ENCODE measurements at regions not wholly inside any gene's neighbourhood (a gene's known extent, or its start where the extent isn't known, plus 50 kb on each side); places are given as distances from the start of the nearest gene placed in this dataset.
A peak's percentile ranks its signal among the peaks of the same experiment; 100 is the strongest.

DNA sequence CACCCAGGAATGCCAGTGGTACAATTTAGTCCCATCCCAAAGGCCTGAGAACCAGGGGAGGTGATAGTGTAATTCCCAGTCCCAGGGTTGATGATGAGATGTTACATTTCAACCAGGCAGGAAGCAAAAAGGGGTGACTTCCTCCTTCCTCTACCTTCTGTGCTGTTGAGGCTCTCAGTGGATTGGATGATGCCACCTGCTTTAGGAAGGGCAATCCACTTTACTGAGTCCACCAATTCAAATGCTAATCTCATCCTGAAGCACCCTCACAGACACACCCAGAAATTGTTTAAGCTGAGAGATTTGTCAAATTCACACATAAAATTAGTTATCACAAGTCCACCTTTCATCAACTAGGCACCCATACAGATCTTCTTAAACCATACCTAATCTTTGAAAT lies 418.5 kb upstream of the GOLIM4 start:
- no peak for DNase-seq (ENCODE audit: low spot score)

DNA sequence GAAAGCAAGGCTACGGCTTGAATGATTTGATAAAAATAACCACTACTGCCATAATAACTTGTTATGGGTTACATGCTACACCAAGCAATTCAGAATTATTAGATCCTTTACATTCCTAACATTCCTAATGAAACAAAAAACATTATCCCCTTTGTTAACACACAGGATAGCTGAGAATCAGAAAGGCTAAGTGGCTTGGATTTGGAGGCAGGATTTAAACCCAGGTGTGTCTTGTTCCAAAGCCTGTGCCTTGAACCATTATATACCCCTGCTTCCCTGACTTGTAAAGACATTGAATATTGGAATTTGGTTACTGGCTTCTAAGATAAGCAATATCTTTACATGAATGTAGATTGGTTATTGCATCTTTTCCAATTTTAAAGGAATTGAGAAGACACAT lies 417.1 kb upstream of the GOLIM4 start:
- no peak for DNase-seq (ENCODE audit: low spot score)

DNA sequence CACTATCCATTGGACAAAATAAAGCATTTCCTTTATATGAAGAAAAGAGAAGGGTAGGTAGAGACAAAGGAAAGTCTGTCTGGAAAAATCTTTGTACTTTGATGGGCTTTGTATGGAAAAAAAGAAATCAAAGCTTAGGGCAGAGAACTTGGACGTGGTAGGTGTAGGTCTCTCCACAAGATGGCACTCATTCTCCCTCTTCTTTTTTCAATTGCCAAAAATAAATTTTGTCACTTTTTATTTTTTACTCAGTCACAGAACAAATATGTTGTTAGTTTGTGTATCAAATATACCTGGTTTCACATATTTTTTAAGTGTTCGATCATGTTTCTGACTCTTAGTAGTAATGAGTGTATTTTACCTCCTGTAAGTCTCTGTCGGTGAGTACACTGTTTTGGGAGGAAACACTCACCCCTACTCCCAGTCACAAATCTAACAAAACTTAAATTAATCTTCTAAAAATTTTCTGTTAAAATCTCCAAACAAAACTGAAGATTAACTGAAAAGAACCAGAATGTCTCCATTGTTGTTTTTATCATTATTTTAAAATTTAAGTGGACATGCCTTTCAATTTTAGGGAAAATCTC lies 415.8 kb upstream of the GOLIM4 start:
- peak; percentile 43 for DNase-seq (ENCODE audit: low spot score)

DNA sequence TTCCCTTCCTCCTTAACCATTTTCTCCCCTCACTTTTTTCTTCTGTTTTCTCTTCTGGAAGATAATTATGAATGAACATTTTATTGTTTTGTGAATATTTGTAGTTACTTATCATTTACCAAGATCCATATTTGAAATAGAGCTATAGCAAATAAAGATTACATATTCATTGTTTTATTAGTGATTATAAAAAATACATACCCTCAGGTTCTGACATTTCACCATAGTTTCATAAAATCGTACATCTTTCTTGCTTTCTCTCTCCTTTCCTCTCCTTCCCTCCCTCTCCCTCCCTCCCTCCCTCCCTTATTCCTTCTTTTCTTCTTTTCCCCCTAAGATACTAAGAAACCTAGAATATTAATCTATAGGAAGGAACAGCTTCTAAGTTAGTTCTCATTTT lies 410.9 kb upstream of the GOLIM4 start:
- no peak for DNase-seq (ENCODE audit: low spot score)

DNA sequence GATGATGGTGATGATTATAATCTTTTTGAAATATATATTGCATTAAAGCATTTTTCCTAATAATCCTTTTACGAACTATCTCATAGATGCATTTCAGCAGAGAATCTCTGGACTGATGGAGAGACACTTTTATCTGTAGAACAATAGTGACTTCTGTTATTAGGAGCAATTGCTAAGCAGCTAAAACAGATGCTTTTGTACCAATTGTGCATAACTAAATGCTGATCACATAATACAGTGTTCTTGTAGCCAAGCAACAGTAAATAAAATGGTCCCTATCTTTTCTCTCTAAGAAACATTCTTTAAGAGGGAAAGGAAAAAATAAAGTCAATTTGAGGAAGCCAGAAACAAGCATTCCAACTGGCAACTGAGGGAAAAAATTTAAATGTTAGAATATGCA lies 405.8 kb upstream of the GOLIM4 start:
- DNase-seq (ENCODE audit: low spot score), result no peak

DNA sequence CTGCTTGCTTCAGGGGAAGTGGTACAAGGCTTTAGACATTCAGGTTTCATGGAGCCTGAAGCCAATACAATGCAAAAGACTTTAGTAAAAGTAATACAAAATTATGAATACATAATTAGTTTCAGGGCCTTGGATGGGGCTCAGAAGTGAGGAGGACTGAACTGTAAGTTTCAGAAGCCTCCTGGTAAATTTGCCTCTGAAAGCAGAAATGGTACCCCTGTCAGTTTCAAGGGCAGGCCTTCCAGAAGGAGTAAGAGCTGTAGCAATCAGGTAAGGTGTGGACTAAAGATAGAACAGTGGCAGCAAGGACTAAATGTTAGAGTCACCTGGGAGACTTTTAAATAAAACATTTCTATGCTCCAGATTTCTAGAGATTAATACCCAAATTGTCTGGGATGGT lies 402.5 kb upstream of the GOLIM4 start:
- no peak for DNase-seq (ENCODE audit: low spot score)

DNA sequence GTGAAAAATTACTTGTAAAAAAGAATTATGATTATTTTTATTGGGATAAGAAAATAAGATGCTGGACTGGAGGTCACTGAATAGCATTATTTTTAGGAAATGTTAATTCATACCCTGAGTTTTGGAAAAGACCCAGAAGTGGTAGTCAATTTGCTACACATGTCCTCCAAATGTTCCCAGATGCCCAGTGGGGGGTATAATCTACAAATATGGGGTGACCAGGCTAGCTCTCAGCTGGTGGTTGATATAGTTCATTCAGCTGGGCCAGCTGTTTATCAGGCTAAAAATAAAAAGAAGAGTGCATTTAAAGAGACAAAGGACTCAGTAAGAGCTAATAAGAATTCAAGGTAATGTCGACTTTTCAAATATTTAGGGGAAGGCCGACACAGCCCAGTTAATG lies 402.0 kb upstream of the GOLIM4 start:
- no peak for DNase-seq (ENCODE audit: low spot score)

DNA sequence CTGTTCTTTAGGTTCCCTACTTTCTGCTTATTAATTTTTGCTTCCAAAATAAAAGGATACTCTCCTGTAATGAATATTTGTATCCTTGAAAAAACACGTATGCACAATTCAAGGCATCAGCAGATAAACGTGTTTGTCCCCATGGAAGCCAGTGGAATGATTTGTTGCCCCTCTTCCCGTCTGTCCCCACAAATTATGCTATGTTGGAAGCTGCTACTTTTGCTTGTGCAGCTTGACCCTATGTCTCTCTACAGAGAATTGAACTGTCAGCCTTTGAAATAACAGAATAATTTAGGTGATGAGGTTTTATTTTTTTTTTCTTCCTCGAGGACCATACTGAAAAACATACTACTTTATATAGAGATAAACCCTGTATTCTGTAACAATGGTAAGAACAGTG lies 401.5 kb upstream of the GOLIM4 start:
- no peak for DNase-seq (ENCODE audit: low spot score)

DNA sequence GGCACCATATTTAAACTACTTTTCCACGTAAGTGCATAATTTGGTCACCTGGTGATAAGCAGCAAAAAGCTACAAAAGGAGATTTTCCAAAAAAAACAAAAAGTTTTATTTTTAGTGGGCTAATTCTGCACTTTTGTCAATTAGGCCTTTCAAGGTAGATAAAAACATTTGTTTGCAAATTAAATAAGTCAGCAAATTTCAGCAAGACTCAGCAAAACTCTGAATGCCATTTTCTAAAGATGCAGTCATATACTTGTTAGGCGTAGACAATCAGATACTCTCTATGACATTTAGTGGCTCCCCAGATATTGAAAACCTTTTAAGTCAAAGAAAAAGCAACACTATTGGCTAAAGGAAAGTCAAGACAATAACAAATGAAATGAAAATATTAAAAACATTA lies 400.2 kb upstream of the GOLIM4 start:
- no peak for DNase-seq (ENCODE audit: low spot score)

DNA sequence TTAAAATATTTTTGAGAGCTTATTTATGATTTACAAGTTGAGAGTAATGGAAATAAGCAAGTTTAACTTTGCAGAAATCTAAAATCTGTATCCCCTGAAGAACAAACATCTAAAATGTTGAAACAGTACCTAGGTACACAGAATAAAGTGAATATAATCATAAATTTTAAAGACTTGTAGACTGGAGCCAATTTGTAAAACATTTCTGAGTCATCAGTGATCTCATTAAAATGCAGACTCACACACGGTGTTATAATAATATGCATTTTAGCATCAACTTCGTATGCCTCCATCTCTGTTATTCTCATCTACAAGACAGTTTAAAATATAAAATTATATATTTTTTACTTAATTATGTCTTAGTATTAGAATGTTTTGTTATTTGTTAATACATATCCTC lies 399.5 kb upstream of the GOLIM4 start:
- no peak for DNase-seq (ENCODE audit: low spot score)

DNA sequence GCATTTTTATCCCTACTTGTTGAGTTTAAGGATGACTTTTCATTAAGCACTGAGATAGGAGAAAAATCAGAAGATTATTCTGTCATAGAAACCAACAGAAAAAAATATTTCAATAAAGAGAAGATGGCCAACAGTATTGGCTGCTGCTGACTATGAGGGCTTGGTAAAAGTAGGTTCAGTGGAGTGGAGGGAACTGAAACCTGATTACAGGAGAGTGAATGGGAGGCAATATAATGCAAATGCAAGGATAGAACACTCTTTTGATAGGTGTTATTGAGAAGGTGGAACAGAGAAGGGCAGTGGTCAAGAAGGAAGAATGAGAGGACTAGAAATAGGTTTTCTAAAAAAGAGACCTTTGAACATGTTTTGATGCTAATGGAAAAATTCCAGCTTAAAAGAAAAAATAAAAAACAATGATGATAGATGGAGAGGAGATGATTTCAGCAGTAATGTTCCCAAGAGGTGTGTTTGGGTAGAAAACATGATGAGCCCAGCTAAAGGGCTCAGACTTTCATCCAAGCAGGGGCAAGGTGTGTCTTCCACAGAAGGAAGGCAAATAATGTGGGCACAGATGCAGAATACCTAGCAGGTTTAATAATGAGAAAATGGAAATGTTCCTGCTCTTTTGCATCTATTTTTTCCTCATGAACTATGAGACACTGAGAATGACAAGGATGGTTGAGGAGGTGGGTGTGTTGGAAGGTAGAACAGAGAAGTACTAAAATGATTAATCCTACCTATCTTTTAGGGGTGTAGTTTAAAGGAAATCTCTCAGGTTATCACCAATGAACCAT lies 397.9 kb upstream of the GOLIM4 start:
- no peak for DNase-seq (ENCODE audit: low spot score)

DNA sequence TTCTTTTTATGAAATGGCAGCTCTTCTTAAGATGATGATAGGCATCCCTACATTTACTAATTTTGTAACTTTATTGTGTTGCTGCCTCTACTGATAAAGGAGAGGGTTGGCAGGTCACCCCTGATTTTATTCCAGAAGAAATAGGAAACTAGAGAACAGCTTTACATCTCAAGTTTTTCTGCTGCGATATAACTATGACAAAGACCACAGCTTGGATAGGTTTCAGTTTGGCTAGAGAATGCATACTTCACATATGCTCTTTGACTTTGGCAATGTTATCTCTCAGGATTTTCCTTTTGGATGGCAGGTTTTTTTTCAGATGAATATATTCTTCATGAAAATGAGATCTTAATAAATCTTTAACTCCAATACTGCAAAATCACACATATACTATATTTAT lies 395.3 kb upstream of the GOLIM4 start:
- DNase-seq (ENCODE audit: low spot score), result no peak

DNA sequence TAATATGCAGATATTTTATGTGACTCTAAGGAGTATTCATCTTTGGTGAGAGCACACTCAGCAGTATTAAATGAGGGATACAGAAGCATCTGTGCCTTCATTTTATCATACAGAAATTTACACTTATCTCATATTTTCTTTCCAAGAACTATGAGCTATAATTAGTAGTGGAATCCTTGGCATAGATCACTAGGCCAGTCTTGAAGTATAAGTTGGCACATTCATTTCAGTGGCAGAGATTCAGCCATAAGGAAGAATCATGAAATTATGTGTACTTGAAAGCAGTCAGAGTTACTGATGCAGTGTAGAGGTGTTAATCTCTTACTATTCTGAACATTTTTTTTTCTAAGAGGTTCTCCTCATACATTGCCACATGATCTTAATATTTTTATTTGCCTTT lies 393.6 kb upstream of the GOLIM4 start:
- no peak for DNase-seq (ENCODE audit: low spot score)

DNA sequence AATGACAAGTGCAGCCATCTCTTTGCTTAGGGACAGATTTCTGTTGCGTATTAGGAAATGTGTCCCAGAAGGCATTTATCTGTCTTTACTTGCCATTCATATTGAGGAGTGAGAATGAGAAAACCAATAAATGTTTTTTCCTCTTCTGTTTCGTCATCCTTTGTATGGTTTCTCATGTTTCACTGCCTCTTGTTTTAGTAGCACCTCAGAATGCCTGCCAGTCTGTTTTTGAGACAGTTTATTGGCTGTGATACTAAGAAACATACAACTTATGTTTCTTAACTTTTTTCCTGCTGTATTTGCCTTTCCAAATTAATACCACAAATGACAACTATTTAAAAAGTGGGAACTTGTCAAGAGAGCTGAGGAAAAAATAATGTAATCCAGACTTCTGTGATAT lies 390.2 kb upstream of the GOLIM4 start:
- DNase-seq (ENCODE audit: low spot score), result no peak

DNA sequence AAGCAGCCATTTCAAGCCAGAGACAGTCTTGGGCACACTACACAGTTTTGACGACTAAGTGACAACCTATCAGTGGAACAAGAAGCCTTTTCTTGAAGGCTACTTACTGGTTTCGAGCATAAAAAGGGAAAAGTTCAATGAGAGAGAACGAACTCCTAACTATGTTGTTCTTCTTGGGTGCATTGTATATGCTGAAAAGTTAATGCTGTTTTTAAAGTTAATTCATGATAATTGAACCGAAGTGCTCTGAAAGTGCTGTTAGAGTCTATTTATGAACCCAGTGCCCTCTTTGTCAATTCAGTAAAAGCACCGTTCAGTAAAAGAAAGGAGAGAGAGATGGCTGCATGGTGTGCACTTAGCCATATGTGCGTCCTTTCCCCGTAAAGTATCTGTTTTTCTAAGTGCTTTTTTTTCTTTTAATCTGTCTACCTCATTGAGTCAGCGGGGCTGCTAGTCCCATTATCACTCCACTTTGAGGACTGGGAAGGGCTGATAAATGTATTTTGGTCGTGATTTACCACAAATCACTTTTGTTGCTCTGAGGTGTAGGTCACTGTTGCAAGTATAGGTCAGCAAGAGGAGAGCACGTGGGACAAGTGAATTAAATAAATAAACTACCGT lies 380.7 kb upstream of the GOLIM4 start:
- no peak for DNase-seq (ENCODE audit: low spot score)

DNA sequence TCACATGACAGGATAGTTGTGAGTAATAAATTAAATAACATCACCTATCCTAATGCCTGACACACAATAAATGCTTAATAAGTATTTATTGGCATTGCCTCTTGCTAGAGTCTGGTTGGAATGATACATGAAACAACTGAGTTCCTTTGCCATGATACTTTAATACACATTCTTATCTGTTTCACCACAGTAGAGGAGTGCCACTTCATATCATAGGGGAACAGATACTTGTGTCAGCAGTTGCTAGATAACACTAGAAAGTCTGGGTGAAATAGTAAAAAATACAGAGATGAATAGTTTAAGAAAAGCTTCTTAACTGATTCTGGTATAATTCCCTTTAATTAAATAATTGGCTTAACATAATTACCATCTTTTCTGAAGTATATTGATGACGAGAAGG lies 380.0 kb upstream of the GOLIM4 start:
- no peak for DNase-seq (ENCODE audit: low spot score)

DNA sequence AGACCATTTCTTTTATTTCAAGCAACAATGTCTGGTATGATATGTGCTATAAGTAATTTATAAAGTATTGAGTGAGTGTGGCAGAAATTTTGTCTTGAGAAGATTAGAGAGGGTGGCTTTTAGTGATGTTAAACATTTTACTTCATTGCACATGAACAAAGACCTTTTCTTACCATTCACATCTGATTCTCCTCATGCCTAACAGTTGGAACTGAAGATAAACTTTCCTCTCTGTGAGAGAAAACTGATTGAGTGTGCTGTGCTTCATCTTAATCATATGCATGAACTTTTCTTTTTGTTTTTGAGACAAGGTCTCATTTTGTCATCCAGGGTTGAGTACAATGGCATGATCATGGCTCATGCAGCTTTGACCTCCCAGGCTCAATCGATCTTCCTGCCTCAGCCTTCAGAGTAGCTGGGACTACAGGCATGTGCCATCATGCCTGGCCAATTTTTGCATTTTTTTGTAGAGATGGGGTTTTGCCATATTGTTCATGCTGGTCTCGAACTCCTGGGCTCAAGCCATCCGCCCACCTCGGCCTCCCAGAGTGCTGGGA lies 377.7 kb upstream of the GOLIM4 start:
- no peak for DNase-seq (ENCODE audit: low spot score)

DNA sequence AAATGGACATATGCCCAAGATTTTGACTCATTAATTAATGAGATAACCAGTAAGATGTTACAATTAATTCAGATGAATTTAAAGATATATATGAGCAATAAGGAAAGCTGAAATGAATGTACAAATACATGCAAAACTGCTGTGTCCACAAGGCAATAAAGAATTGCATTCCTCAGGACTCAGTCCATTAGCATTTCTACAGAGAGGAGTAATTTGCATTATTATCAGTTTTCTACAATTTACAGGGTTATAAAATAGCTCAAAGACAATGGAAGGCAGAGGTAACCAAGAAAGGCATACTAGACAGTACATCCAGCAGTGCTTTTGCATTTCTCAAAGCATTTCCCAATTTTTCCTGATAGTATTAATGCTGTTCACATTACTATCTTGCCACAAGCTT lies 377.1 kb upstream of the GOLIM4 start:
- no peak for DNase-seq (ENCODE audit: low spot score)

DNA sequence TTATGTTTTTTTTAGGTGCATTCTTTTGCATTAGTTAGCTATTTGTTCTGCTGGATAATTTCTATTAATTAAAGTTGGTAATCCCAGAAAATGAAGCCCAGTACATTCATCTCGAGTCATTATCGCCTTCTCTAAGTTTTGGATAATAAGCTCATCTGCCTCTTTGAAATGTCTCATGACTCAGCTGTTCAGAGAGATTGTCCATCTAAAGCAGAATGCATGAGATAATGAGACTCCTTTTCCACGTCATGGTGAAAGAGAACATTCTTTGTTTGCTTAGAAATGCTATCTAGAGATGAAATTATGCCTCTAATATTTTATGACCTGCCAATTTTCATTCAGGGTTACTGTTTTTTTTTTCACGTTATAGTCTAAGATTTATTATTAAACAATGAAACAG lies 374.7 kb upstream of the GOLIM4 start:
- peak; percentile 30 for DNase-seq (ENCODE audit: low spot score)

DNA sequence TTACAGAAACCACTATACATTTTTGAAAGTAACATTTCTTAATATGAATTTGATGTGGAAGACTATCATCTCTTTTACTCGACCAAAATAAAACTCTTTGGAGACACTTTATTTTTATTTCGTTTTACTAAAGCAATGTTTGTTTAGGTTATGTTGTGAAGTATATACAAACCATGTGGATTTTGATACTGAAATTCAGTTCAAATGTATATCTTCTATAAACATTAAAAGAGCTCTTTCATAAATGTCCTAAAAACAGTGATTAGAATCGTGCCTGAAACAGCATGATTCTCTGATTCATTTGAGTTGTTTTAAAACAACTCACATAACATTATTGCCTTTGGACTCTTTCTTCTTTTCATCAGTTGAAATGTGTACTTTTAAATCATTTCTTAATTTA lies 373.7 kb upstream of the GOLIM4 start:
- no peak for DNase-seq (ENCODE audit: low spot score)

DNA sequence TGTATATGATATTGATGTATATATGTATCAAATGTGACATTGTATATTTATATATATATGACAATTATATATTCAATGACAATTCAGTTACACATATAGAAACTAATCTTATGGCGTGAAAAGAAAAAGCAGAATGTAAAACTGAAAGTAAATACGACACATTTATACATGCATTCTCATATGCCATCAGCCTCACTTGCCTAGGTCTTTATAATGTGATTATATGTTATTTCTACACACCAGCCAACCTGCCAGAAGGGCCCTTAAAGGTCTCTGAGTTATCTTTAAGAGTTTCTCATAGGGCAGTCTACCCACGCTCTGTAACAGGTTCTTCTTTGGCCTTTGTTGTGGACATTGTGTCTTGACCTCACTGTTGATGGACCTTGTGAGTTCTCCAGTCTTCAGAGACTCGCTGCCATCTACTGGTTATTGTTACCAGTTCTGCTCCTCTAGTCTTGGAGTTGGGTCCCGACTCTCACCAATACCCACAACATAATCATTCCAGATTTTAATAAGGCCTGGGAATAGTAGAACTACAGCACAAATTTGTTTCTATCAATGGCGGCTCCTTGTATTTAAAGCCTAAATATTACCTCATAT lies 371.5 kb upstream of the GOLIM4 start:
- peak; percentile 18 for DNase-seq (ENCODE audit: low spot score)

DNA sequence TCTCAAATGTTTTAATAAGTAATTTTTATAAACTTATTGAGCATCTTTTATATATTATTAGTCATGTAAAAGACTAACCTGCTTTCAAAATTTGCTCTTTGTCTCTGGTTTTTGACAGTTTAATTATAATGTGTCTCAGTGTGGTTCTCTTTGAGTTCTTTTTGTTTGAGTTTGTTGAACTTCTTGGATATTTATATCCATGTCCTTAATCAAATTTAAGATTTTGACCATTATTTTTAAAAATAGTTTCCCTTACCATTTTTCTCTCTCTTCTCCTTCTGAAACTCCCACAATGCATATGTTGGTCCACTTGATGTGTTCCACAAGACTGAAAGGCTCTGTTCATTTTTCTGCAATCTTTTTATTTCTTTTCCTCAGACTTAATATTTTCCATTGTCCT lies 366.1 kb upstream of the GOLIM4 start:
- no peak for DNase-seq (ENCODE audit: low spot score)

DNA sequence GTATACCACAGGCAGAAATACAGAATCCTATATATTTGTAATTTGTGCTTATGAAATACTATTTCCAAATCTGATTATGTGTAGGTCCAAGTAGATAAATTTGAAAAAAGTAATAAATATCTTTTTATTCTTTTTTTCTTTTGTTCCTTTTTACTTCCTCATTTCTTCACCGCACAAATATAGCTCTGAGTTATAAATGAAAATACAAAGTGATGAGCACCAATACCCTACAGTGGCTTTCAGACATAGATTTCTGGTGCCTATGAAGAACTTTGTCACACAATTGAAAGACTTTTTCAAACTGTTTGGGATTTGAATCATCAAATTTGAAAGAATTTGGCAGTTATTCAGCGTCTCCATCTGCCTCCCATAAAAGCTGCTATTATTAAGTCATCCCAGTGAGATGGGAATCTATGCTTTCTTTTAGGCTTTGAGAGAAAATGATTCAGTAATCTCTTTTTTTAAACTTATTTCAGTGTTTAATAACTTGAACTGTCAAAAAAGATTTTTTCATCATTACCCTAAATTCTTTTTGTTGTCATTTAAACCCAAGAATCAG lies 363.6 kb upstream of the GOLIM4 start:
- DNase-seq (ENCODE audit: low spot score), result peak; percentile 54

Measured in COLO829 (cell line).